GM18873 (cell line): ENCODE measurements at regions not wholly inside any gene's neighbourhood (a gene's known extent, or its start where the extent isn't known, plus 50 kb on each side); places are given as distances from the start of the nearest gene placed in this dataset.

Source experiments
- ATAC-seq: cut with Tn5 transposase; IDR thresholded peaks from one replicate; pipeline ENCODE4 v1.9.1; 2021; ENCODE audit warnings: mild to moderate bottlenecking, moderate library complexity, moderate number of reproducible peaks; ENCODE audit not compliant: unreplicated experiment, low FRiP score

DNA sequence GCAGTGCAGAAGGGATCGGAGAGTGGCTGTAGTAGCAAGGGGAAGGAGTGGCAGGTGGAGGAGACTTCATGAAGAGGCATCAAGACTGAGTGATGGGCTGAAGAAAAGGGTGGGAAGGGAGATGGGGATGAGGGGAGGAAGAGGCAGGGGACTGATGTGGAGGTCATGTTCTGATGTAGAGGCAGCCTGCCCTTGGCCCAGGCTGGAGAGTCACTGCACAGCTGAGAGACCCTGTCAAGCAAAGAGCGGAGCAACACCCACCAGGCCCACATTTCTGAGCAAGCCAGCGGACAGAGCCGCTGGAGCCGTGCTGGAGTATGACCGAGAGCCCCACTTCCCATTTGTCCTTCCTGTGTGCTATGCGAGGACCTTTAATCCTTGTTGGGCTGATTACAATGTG lies 501.6 kb upstream of the MKI67 start:
- ATAC-seq = no peak

- no peak for ATAC-seq
Observed at GRCh38 chr10:128628252-128628651, 502.0 kb upstream of the MKI67 start.

GRCh38 chr10:128629111-128630096 lies 503.2 kb upstream of the MKI67 start:
- no peak for ATAC-seq

GRCh38 chr10:128630787-128631252 lies 504.6 kb upstream of the MKI67 start:
- no peak for ATAC-seq

- ATAC-seq = no peak
Observed at GRCh38 chr10:128631801-128632241, 505.6 kb upstream of the MKI67 start.

DNA sequence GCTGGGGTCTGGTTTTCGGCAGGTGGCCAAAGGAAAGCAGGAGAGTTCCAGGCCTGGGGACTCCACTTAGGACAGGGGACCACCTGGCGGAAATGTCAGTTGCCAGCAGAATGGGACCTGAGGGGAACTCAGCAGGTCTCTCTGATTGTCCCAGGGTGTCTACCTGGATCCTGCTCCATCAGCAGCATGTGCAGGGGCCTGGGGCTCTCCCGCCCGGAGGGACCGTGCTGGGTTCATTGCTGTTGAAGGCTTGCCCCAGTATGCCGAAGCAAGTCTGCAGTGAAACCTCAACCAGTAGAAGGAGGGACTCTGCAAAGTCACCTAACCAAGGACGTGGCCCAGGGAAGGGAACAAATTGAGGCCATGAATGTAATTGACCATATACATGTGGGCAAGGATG lies 506.5 kb upstream of the MKI67 start:
- no peak for ATAC-seq

DNA sequence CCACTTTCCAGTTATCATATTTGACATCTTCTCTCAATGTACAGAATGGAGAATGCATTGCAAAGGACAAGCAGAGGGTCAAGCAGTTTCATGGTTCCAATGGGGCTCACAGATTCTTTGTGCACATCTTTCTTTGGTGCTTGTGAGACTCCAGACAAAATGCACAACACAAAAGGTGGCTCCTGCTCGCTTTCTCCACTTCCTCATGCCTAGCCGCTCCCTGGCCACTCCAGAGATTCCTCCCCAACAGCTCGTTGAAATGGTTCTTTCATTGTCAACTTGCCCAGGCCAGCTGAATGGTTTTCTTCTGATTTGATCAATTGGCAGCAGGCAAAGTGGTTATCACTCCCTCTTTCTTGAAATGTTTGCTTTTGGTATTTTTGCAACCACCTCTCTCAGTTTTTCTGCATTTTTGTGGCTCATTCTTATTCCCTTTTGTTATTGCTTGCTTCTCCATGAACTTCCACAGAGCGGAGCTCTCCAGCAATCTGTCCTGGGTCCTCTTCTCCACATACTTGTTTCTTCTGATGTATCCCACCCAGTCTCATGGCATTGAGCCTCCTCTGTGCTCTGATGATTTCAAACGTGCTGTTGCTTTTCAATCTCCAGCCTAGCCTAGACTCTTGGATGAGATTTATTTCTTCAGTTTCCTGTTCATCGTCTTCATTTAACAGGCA lies 507.8 kb upstream of the MKI67 start:
- no peak for ATAC-seq

DNA sequence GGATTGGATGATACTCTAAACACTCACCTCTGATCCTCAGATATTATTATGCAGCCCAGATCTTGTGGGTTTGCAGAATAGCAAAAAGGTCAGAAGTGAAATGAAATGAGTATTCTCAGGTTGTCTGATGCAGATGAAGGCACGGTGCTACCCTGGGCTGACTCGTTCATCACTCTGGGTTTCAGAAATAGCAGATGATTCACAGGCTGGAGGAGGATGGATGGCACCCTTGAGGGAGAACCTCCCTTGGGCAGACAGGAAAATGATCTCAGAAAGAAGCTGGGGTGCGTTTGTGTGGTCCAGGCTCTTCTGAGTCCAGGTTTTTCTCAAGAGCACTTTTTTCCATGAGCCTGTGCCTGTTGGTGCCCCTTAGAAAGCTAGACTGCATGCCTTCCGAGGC lies 515.8 kb upstream of the MKI67 start:
- no peak for ATAC-seq

- no peak for ATAC-seq
Observed at GRCh38 chr10:128642502-128642901, 516.3 kb upstream of the MKI67 start.

DNA sequence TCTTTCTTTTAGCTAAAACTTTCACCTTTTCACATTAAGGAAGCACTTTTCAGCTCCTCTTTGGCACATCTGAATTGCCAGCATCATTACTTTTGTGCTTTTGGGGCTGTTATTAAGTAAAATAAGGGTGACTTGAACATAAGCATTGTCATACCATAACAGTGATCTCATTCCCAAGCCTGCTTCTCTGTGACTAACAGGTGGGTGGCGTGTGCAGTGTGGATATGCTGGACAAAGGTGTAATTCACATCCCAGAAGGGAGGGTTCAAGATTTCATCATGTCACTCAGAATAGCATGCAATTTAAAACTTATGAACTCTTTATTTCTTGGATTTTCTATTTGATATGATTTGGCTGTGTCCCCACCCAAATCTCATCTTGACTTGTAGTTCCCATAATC lies 517.4 kb upstream of the MKI67 start:
- no peak for ATAC-seq

DNA sequence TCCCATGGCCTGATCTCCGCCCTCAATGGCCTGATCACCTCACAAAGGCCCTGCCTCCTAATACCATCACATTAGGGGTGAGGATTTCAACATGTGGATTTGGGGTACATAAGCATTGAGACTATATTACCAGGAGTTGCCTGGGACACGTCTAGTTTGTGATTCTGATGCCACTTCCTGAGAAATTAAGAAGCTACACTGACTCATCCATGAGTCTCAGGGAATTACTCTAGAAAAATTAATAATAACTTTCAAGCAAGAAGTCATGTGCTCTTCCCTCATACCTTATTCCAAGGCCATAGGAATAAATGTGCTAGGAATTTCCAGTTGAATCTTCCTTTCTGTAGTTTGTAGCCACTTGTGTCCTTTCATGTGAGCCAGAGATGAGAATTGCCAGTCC lies 519.3 kb upstream of the MKI67 start:
- ATAC-seq = no peak

- no peak for ATAC-seq
Observed at GRCh38 chr10:128646956-128647355, 520.7 kb upstream of the MKI67 start.

GRCh38 chr10:128657548-128657947 lies 531.3 kb upstream of the MKI67 start:
- ATAC-seq = no peak

DNA sequence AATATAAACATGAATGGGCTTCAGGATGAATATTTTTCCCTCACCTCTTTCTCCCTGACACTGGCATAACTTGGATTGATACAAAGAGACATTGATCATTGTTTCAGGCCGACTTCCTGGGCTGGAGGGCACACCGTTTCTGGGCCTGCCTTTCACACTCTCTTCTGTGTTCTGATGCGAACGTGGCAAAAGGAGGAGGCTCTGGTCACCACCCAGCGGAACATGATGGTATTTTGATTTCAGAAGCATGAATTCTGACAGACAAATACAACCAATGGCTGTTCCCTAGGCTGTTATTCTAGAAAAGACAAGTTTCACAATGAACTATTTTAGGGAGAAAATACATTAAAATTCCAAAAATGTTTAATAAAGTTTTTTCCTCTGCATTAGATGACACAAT lies 534.5 kb upstream of the MKI67 start:
- no peak for ATAC-seq

GRCh38 chr10:128661404-128662197 lies 535.4 kb upstream of the MKI67 start:
- no peak for ATAC-seq

- no peak for ATAC-seq
Observed at GRCh38 chr10:128662520-128662919, 536.3 kb upstream of the MKI67 start.

GRCh38 chr10:128664729-128665128 lies 538.5 kb upstream of the MKI67 start:
- no peak for ATAC-seq

GRCh38 chr10:128675405-128675804 lies 549.2 kb upstream of the MKI67 start:
- no peak for ATAC-seq

DNA sequence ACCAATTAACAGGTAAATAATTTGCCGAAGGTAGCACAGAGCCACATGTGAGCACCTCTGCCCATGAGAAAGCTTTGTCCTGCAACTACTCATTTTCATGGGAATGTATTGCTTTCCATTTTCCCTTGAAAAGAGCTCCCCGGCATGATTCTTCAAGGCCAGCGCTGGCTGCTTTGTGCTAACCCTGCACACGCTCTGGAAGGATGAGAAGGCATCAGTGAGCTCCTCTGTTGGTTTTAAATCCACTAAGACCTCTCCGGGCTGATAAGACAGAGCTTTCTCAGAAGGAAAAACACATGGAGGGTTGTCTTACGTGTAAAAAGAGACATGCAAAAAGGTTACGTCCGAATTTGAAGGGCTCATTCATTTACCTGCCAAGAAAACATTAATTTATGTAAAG lies 553.9 kb upstream of the MKI67 start:
- ATAC-seq = no peak

- ATAC-seq = no peak
Observed at GRCh38 chr10:128684215-128684614, 558.0 kb upstream of the MKI67 start.
